ENCODE measurements at regions not wholly inside any gene's neighbourhood (a gene's known extent, or its start where the extent isn't known, plus 50 kb on each side); places are given as distances from the start of the nearest gene placed in this dataset.

GRCh38 chr1:38657207-38657840 is 202.2 kb downstream of the RRAGC start:
- no peak overlapping the region for H3K27ac ChIP-seq
- no peak overlapping the region for H3K4me3 ChIP-seq
- intact Hi-C loops (cut with DNase I): no loop called here
- no peak for DNase-seq
- no peak for TF ChIP-seq POLR2A (IDR thresholded peaks at IDR 0.05)
- TF ChIP-seq, protein P1, sequence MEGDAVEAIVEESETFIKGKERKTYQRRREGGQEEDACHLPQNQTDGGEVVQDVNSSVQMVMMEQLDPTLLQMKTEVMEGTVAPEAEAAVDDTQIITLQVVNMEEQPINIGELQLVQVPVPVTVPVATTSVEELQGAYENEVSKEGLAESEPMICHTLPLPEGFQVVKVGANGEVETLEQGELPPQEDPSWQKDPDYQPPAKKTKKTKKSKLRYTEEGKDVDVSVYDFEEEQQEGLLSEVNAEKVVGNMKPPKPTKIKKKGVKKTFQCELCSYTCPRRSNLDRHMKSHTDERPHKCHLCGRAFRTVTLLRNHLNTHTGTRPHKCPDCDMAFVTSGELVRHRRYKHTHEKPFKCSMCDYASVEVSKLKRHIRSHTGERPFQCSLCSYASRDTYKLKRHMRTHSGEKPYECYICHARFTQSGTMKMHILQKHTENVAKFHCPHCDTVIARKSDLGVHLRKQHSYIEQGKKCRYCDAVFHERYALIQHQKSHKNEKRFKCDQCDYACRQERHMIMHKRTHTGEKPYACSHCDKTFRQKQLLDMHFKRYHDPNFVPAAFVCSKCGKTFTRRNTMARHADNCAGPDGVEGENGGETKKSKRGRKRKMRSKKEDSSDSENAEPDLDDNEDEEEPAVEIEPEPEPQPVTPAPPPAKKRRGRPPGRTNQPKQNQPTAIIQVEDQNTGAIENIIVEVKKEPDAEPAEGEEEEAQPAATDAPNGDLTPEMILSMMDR (IDR thresholded peaks at IDR 0.05): no peak
- no peaks in the 10 kb centered on the region for H3K9me3 ChIP-seq (replicated peaks in 1 of 3)
- WGBS, 4 donors: 65 to 80% (median 77%) methylated on average over 3 of the region's 3 CpGs
- H3K4me1 ChIP-seq (replicated peaks in 1 of 2): no peaks in the 10 kb centered on the region
- peaks cover 3% of the 10 kb centered on the region for H3K27me3 ChIP-seq
- H3K36me3 ChIP-seq (replicated peaks in 1 of 2): no peaks in the 10 kb centered on the region

DNA sequence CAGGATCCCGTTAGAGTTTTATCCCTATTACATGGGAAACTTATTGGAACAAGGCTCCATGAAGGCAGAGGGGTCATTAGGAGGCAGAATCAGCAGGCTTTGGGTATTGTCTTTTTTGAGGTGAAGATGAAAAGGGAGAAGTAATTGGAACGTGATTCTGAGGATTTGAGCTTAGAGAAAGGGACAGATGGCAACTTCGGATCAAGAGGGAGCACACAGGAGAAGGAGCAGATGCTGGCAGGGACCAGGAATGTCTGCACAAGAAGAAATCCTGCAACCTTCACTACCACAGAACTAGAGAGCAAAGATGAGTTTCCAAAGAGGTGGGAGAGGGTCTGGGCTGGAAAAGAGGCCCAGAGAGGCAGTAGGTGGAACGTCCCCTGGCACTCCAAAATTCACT is 202.8 kb downstream of the RRAGC start:
- Histone ChIP-seq H3K4me3 (no peak overlapping the region), H3K27me3 (peaks cover 3% of the 10 kb centered on the region), H3K4me1 (replicated peaks in 1 of 2) (no peaks in the 10 kb centered on the region), H3K36me3 (replicated peaks in 1 of 2) (no peaks in the 10 kb centered on the region), H3K9me3 (replicated peaks in 1 of 3) (no peaks in the 10 kb centered on the region), H3K27ac (no peak overlapping the region)
- TF ChIP-seq POLR2A (IDR thresholded peaks at IDR 0.05): no peak
- TF ChIP-seq, protein P1 (IDR thresholded peaks at IDR 0.05): no peak
- intact Hi-C loops (cut with DNase I): no loop called here
- WGBS, 4 donors: 42 to 55% (median 45%) methylated on average over 4 of the region's 4 CpGs
- no peak for DNase-seq

DNA sequence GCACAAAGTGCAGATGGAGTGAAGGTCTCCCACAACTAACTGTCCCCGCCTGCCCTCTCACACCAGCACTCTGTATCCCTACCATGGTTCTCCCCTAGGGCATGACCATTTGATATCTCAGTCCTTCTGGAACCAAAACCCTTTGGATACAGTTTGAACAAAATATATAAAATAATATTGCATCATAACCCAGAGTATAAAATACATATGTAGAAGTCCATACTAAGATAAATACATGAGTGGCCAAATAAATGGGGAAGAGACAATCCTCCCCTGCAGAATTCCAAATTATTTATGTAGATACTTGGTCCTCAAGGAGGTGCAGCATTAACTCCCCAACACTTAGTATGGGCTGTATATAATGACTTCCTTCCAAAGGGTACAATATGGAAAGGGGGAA is 207.4 kb downstream of the RRAGC start:
- Histone ChIP-seq H3K27me3 (peaks cover 3% of the 10 kb centered on the region), H3K4me1 (replicated peaks in 1 of 2) (no peaks in the 10 kb centered on the region), H3K4me3 (no peak overlapping the region), H3K36me3 (replicated peaks in 1 of 2) (no peaks in the 10 kb centered on the region), H3K9me3 (replicated peaks in 1 of 3) (no peaks in the 10 kb centered on the region), H3K27ac (no peak overlapping the region)
- TF ChIP-seq, protein P1 (IDR thresholded peaks at IDR 0.05): no peak
- no peak for DNase-seq
- intact Hi-C loops (cut with DNase I): no loop called here
- WGBS, 4 donors: 88 to 100% (median 91%) methylated on average over 1 of the region's 1 CpG

GRCh38 chr1:38651669-38652068 is 207.9 kb downstream of the RRAGC start:
- 74 to 82% (median 79%) methylated on average over 8 of the region's 8 CpGs for WGBS, 4 donors
- intact Hi-C loops (cut with DNase I): no loop called here

More at GRCh38 chr1:38651669-38652068, 207.9 kb downstream of the RRAGC start:
- H3K27me3 ChIP-seq: peaks cover 3% of the 10 kb centered on the region
- no peak for TF ChIP-seq POLR2A (IDR thresholded peaks at IDR 0.05)
- TF ChIP-seq, protein P1 (IDR thresholded peaks at IDR 0.05): no peak
- H3K4me3 ChIP-seq: no peak overlapping the region
- no peak overlapping the region for H3K27ac ChIP-seq
- no peaks in the 10 kb centered on the region for H3K9me3 ChIP-seq (replicated peaks in 1 of 3)
- no peaks in the 10 kb centered on the region for H3K36me3 ChIP-seq (replicated peaks in 1 of 2)
- no peaks in the 10 kb centered on the region for H3K4me1 ChIP-seq (replicated peaks in 1 of 2)
- DNase-seq: no peak

Data from adrenal gland (tissue), 9 donors.